ENCODE measurements at regions not wholly inside any gene's neighbourhood (a gene's known extent, or its start where the extent isn't known, plus 50 kb on each side); places are given as distances from the start of the nearest gene placed in this dataset.

DNA sequence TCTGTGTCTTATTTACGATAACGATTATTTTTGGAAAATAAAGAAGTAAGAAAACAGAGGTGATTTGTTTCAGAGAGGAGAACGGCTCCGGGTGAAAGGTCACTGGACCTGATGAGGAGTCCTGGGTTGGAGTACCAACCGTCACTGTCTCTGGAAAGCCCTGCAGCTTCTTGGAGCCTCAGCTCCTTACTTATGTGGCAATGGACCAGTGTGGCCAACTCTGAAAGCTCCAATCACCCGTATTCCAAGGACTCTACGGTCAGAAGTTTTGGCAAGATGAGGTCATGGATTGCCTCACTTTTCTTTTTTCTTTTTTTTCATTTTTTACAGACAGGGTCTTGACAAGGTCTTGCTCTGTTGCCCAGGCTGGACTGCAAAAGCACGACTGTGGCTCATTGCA lies 84.8 kb downstream of the KLF4 start:
- Histone ChIP-seq H3K36me3 (ENCODE audit: insufficient read depth, low read length) (no peaks in the 10 kb centered on the region), H4K20me1 (ENCODE audit: insufficient read depth) (no peaks in the 10 kb centered on the region), H3K9me2 (ENCODE audit: insufficient read depth, low read length) (no peaks in the 10 kb centered on the region), H3K9me3 (ENCODE audit: low read length) (no peaks in the 10 kb centered on the region), H3K4me3 (ENCODE audit: low read length) (no peak overlapping the region), H3K79me2 (replicated peaks; ENCODE audit: insufficient read depth, low read length) (no peaks in the 10 kb centered on the region), H3K27ac (ENCODE audit: low read length) (no peak overlapping the region), H3K9ac (ENCODE audit: low read length) (no peak overlapping the region), H3K4me2 (ENCODE audit: low read length) (no peak overlapping the region), H3K27me3 (ENCODE audit: insufficient read depth, low read depth, low read length) (no peaks in the 10 kb centered on the region), H2AFZ (ENCODE audit: low read depth, low read length) (no peak overlapping the region), H3F3A (ENCODE audit: insufficient read depth, low read length, poor library complexity, severe bottlenecking) (no peaks in the 10 kb centered on the region)
- TF ChIP-seq EZH2 (IDR thresholded peaks at IDR 0.05; ENCODE audit: borderline replicate concordance, insufficient read depth, low read length, poor library complexity, severe bottlenecking) (no peak), SMC3 (conservative IDR thresholded peaks at IDR 0.05; ENCODE audit: poor library complexity) (no peak), EP300 (conservative IDR thresholded peaks at IDR 0.05; ENCODE audit: poor library complexity, severe bottlenecking) (no peak)
- TF ChIP-seq, protein P1, sequence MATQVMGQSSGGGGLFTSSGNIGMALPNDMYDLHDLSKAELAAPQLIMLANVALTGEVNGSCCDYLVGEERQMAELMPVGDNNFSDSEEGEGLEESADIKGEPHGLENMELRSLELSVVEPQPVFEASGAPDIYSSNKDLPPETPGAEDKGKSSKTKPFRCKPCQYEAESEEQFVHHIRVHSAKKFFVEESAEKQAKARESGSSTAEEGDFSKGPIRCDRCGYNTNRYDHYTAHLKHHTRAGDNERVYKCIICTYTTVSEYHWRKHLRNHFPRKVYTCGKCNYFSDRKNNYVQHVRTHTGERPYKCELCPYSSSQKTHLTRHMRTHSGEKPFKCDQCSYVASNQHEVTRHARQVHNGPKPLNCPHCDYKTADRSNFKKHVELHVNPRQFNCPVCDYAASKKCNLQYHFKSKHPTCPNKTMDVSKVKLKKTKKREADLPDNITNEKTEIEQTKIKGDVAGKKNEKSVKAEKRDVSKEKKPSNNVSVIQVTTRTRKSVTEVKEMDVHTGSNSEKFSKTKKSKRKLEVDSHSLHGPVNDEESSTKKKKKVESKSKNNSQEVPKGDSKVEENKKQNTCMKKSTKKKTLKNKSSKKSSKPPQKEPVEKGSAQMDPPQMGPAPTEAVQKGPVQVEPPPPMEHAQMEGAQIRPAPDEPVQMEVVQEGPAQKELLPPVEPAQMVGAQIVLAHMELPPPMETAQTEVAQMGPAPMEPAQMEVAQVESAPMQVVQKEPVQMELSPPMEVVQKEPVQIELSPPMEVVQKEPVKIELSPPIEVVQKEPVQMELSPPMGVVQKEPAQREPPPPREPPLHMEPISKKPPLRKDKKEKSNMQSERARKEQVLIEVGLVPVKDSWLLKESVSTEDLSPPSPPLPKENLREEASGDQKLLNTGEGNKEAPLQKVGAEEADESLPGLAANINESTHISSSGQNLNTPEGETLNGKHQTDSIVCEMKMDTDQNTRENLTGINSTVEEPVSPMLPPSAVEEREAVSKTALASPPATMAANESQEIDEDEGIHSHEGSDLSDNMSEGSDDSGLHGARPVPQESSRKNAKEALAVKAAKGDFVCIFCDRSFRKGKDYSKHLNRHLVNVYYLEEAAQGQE (IDR thresholded peaks at IDR 0.05; ENCODE audit: borderline replicate concordance), result no peak
- TF ChIP-seq, protein P2, sequence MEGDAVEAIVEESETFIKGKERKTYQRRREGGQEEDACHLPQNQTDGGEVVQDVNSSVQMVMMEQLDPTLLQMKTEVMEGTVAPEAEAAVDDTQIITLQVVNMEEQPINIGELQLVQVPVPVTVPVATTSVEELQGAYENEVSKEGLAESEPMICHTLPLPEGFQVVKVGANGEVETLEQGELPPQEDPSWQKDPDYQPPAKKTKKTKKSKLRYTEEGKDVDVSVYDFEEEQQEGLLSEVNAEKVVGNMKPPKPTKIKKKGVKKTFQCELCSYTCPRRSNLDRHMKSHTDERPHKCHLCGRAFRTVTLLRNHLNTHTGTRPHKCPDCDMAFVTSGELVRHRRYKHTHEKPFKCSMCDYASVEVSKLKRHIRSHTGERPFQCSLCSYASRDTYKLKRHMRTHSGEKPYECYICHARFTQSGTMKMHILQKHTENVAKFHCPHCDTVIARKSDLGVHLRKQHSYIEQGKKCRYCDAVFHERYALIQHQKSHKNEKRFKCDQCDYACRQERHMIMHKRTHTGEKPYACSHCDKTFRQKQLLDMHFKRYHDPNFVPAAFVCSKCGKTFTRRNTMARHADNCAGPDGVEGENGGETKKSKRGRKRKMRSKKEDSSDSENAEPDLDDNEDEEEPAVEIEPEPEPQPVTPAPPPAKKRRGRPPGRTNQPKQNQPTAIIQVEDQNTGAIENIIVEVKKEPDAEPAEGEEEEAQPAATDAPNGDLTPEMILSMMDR (IDR thresholded peaks at IDR 0.05; ENCODE audit: poor library complexity, severe bottlenecking), result no peak

DNA sequence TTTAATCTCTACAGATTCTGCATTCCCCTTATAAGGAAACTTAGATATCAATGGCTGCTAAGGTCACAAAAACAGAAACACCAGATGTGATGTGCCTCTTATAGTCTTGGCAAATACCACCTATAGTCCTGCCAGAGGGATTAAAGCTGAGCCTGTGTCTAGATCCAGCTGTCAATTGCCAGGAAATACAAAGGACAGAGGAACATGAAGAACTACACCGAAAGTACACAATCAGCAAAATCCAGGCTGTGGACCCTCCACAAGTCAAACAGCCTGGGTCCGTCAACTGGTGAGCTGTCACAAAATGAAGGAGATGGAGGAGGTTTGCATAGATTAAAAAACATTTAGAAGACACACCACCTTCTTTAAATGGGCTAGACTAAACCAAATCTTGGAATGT lies 85.4 kb downstream of the KLF4 start:
- no peak overlapping the region for H3K4me3 ChIP-seq (ENCODE audit: low read length)
- H3K36me3 ChIP-seq (ENCODE audit: insufficient read depth, low read length), result no peaks in the 10 kb centered on the region
- TF ChIP-seq, protein P2 (IDR thresholded peaks at IDR 0.05; ENCODE audit: poor library complexity, severe bottlenecking), result no peak
- H3K4me2 ChIP-seq (ENCODE audit: low read length), result no peak overlapping the region
- no peaks in the 10 kb centered on the region for H3F3A ChIP-seq (ENCODE audit: insufficient read depth, low read length, poor library complexity, severe bottlenecking)
- no peak overlapping the region for H3K9ac ChIP-seq (ENCODE audit: low read length)
- H2AFZ ChIP-seq (ENCODE audit: low read depth, low read length), result no peak overlapping the region
- no peaks in the 10 kb centered on the region for H4K20me1 ChIP-seq (ENCODE audit: insufficient read depth)
- no peaks in the 10 kb centered on the region for H3K27me3 ChIP-seq (ENCODE audit: insufficient read depth, low read depth, low read length)
- H3K79me2 ChIP-seq (replicated peaks; ENCODE audit: insufficient read depth, low read length), result no peaks in the 10 kb centered on the region
- H3K9me3 ChIP-seq (ENCODE audit: low read length), result no peaks in the 10 kb centered on the region
- no peak overlapping the region for H3K27ac ChIP-seq (ENCODE audit: low read length)
- H3K9me2 ChIP-seq (ENCODE audit: insufficient read depth, low read length), result no peaks in the 10 kb centered on the region
